Stomach (tissue), 8 donors: ENCODE measurements at regions not wholly inside any gene's neighbourhood (a gene's known extent, or its start where the extent isn't known, plus 50 kb on each side); places are given as distances from the start of the nearest gene placed in this dataset.
"Not testable (repeated sequence)": the region's sequence is repeated elsewhere in the genome, so short reads cannot be mapped to it uniquely, and the experiment has no call there.

Source experiments
- DNase-seq, 2 donors: peaks; one replicate each; pipeline versions ENCODE4 v3.0.0 to v3.0.0-alpha.2; 2013 to 2019
- H3K27ac ChIP-seq, 5 donors: fragments of 200-600 bp in 4 of 5; sonication (generic) in 4 of 5; one replicate each; pipeline ENCODE4 v1.5.1; 2013 to 2019; ENCODE audit warnings: mild to moderate bottlenecking in 1 of 5, moderate library complexity in 1 of 5
- H3K27me3 ChIP-seq, 3 donors: fragments of 200-600 bp; sonication (generic); one replicate each; pipeline ENCODE4 v1.5.1; 2017 to 2019; ENCODE audit warnings: mixed run types in 1 of 3
- H3K36me3 ChIP-seq, 4 donors: fragments of 200-600 bp; sonication (generic); 1 replicate in 3 of 4; 2 replicates in 1 of 4; pipeline ENCODE4 v1.5.1; 2016 to 2019
- H3K4me1 ChIP-seq, 4 donors: fragments of 200-600 bp; sonication (generic); one replicate each; pipeline ENCODE4 v1.5.1; 2016 to 2019
- H3K4me3 ChIP-seq, 4 donors: fragments of 200-600 bp; sonication (generic) in 3 of 4; one replicate each; pipeline ENCODE4 v1.5.1; 2016 to 2019; ENCODE audit warnings: mild to moderate bottlenecking in 1 of 4
- H3K9me3 ChIP-seq, 4 donors: fragments of 200-600 bp; sonication (generic); one replicate each; pipeline ENCODE4 v1.5.1; 2016 to 2019
- CTCF ChIP-seq, 7 experiments: fragments of 450-650 bp in 4 of 7; fragments of 200-600 bp in 3 of 7; sonication (generic) in 3 of 7; IDR thresholded peaks; one replicate each; pipeline ENCODE4 v1.5.1; 2016 to 2019; ENCODE audit warnings: antibody characterized with exemption in 7 of 7, control low read depth in 2 of 7, mild to moderate bottlenecking in 1 of 7
- EP300 ChIP-seq: sonication (generic); formaldehyde crosslinking; IDR thresholded peaks from one replicate; pipeline ENCODE4 v1.6.1; 2017; ENCODE audit warnings: antibody characterized with exemption
- POLR2A ChIP-seq, 4 donors: fragments of 450-650 bp; IDR thresholded peaks; one replicate each; pipeline ENCODE4 v1.6.1; 2016; ENCODE audit warnings: antibody characterized with exemption in 4 of 4, control low read depth in 2 of 4, mild to moderate bottlenecking in 1 of 4, moderate library complexity in 1 of 4
- POLR2AphosphoS5 ChIP-seq, 3 donors: sonication (generic); formaldehyde crosslinking; IDR thresholded peaks; one replicate each; pipeline ENCODE4 v1.6.1; 2016; ENCODE audit warnings: antibody characterized with exemption in 3 of 3
- WGBS, 5 donors: extraction: QIAGEN DNeasy Blood & Tissue Kit in 3 of 5; methylation state at CpG; one replicate each; pipeline versions ENCODE4 v1.1.5 to v1.1.7; 2013 to 2018; 5-methylcytosine and 5-hydroxymethylcytosine counted together
- intact Hi-C: fragments of 100-400 bp; cut with DNase I; formaldehyde crosslinking; loops from one replicate; pipeline ENCODE4 v1.15.1; 2023; ENCODE audit warnings: low total_unique reads
- donor health status: healthy with polysubstance abuse.
- donor health status: Bipolar disorder and iron deficiency.
- donor health status: healthy.

- 79 to 94% (median 87%) methylated on average over 2 of the region's 2 CpGs for WGBS, 5 donors
- Histone ChIP-seq H3K27me3 (no peaks in the 10 kb centered on the region), H3K36me3 (no peaks in the 10 kb centered on the region), H3K27ac (no peak overlapping the region), H3K4me1 (no peaks in the 10 kb centered on the region), H3K4me3 (no peak overlapping the region), H3K9me3 (peaks cover 1 to 8% (median 7%) of the 10 kb centered on the region in 4 donors)
- intact Hi-C loops, result no loop called here
- DNase-seq, result no peak
- no peak for TF ChIP-seq POLR2A (IDR thresholded peaks at IDR 0.05)
- TF ChIP-seq POLR2AphosphoS5 (IDR thresholded peaks at IDR 0.05), result no peak
- TF ChIP-seq EP300, result no peak
- TF ChIP-seq CTCF (IDR thresholded peaks at IDR 0.05), result no peak
Observed at GRCh38 chr4:148632476-148632875, 190.3 kb upstream of the NR3C2 start.

- intact Hi-C loops, result no loop called here
- Histone ChIP-seq H3K4me3 (no peak overlapping the region), H3K4me1 (no peaks in the 10 kb centered on the region), H3K36me3 (no peaks in the 10 kb centered on the region), H3K27me3 (no peaks in the 10 kb centered on the region), H3K27ac (no peak overlapping the region), H3K9me3 (peaks cover 0 to 2% (median under 1%) of the 10 kb centered on the region in 4 donors)
- TF ChIP-seq EP300 (no peak), POLR2AphosphoS5 (IDR thresholded peaks at IDR 0.05) (no peak), POLR2A (IDR thresholded peaks at IDR 0.05) (no peak), CTCF (IDR thresholded peaks at IDR 0.05) (no peak)
- no peak for DNase-seq
- 81 to 98% (median 94%) methylated on average over 1 of the region's 1 CpG for WGBS, 5 donors
Observed at GRCh38 chr4:148630051-148630450, 187.8 kb upstream of the NR3C2 start.

DNA sequence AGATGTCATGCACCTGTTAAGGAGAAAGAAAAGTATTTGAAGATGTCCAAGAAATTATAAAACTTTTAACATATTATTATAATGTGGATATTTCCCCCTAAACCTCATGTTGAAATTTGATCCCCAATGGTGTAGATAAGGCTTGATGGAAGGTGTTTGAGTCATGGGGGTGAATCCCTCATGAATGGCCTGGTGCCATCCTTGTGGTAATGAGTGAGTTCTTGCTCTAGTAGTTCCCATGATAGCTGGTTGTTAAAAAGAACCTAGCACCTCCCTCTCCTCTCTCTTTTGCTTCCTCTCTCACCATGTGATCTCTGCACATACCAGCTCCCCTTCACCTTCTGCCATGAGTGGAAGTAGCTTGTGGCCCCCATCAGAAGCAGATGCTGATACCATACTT lies 176.6 kb upstream of the NR3C2 start:
- H3K4me1 ChIP-seq, result no peaks in the 10 kb centered on the region
- H3K27ac ChIP-seq, result no peak overlapping the region
- no peaks in the 10 kb centered on the region for H3K36me3 ChIP-seq
- DNase-seq, result no peak
- no peak overlapping the region for H3K4me3 ChIP-seq
- H3K9me3 ChIP-seq, result peaks cover 0 to 14% (median 3%) of the 10 kb centered on the region in 4 donors
- no peaks in the 10 kb centered on the region for H3K27me3 ChIP-seq
- intact Hi-C loops, result no loop called here
- TF ChIP-seq POLR2AphosphoS5 (IDR thresholded peaks at IDR 0.05), result no peak
- TF ChIP-seq EP300, result no peak

DNA sequence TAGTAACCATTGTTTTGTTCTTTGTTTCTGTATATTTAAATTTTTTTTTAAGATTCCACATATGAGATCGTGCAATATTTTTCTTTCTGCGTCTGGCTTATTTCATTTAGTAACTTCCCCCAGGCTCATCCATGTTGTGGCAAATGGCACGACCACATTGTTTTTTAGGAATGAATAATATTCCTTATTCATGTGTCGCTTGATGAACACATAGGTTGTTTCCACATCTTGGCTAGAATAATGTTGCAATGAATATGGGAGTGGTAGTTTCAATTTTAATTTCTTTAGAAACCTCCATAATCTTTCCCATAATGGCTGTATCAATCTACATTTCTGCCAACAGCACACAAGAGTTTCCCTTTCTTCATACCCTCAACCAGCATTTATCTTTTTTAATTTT lies 166.8 kb upstream of the NR3C2 start:
- DNase-seq, result no peak
- no peaks in the 10 kb centered on the region for H3K4me1 ChIP-seq
- intact Hi-C loops, result no loop called here
- WGBS, 5 donors, result 87 to 94% (median 91%) methylated on average over 4 of the region's 4 CpGs
- H3K27ac ChIP-seq, result no peak overlapping the region
- no peaks in the 10 kb centered on the region for H3K9me3 ChIP-seq
- no peaks in the 10 kb centered on the region for H3K36me3 ChIP-seq
- no peaks in the 10 kb centered on the region for H3K27me3 ChIP-seq
- no peak overlapping the region for H3K4me3 ChIP-seq
- TF ChIP-seq EP300, result no peak
- no peak for TF ChIP-seq POLR2A (IDR thresholded peaks at IDR 0.05)
- no peak for TF ChIP-seq POLR2AphosphoS5 (IDR thresholded peaks at IDR 0.05)
- no peak for TF ChIP-seq CTCF (IDR thresholded peaks at IDR 0.05)

DNA sequence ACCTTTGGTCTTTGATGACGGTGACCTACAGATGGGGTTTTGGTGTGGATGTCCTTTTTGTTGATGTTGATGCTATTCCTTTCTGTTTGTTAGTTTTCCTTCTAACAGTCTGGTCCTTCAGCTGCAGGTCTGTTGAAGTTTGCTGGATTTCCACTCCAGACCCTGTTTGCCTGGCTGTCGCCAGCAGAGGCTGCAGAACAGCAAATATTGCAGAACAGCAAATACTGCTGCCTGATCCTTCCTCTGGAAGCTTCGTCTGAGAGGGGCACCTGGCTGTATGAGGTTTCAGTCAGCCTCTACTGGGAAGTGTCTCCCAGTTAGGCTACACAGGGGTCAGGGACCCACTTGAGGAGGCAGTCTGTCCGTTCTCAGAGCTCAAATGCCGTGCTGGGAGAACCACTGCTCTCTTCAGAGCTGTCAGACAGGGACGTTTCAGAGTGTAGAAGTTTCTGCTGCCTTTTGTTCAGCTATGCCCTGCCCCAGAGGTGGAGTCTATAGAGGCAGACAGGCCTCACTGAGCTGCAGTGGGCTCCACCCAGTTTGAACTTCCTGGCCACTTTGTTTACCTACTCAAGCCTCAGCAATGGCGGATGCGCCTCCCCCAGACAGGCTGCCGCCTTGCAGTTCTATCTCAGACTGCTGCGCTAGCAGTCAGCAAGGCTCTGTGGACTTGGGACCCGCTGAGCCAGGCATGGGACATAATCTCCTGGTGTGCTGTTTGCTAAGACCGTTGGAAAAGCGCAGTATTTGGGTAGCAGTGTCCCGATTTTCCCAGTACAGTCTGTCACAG lies 156.4 kb upstream of the NR3C2 start:
- H3K36me3 ChIP-seq, DNase-seq, H3K27me3 ChIP-seq, H3K4me1 ChIP-seq, intact Hi-C loops, H3K4me3 ChIP-seq, H3K27ac ChIP-seq: not testable (repeated sequence)
- H3K9me3 ChIP-seq, result peaks cover 0 to 31% (median 22%) of the 10 kb centered on the region in 4 donors
- 75 to 84% (median 82%) methylated on average over 14 of the region's 14 CpGs for whole genome bisulfite sequencing, 5 donors
